H1 (cell line): ENCODE measurements at regions not wholly inside any gene's neighbourhood (a gene's known extent, or its start where the extent isn't known, plus 50 kb on each side); places are given as distances from the start of the nearest gene placed in this dataset.

Source experiments
- CTCF ChIA-PET: fragments of 300-600 bp; sonication (Branson Sonifier 250); formaldehyde crosslinking; loops from one replicate; lab custom pipeline; 2021; ENCODE audit not compliant: partially characterized antibody; lab: Charles Lee
- POLR2A ChIA-PET: fragments of 300-600 bp; sonication (Branson Sonifier 250); formaldehyde crosslinking; loops from one replicate; lab custom pipeline; 2021; ENCODE audit warnings: inconsistent platforms; ENCODE audit not compliant: partially characterized antibody; lab: Charles Lee
- DNase-seq, 2 experiments: peaks; one replicate each; pipeline versions ENCODE4 v3.0.0 to v3.0.0-alpha.2; 2010 to 2022; ENCODE audit warnings: low spot score in 2 of 2, low read depth in 1 of 2, mixed read lengths in 1 of 2
- FAIRE-seq: peaks from 2 replicates; lab custom pipeline; 2011; peaks lifted over from hg19 to GRCh38; lab: Jason Lieb, UNC
- H2AFZ ChIP-seq: 2 replicates; pipeline ENCODE4 v1.8.1; 2012; ENCODE audit warnings: low read length, inconsistent platforms
- H2AK5ac ChIP-seq: 2 replicates; pipeline ENCODE4 v1.6.1; 2013; ENCODE audit warnings: low read depth, low read length
- H2BK120ac ChIP-seq: replicated peaks from 2 replicates; pipeline ENCODE3; 2013; ENCODE audit warnings: low read depth, low read length, inconsistent platforms
- H2BK12ac ChIP-seq: 2 replicates; pipeline ENCODE4 v1.6.1; 2013; ENCODE audit warnings: low read depth, low read length
- H2BK15ac ChIP-seq: 2 replicates; pipeline ENCODE4 v1.6.1; 2013; ENCODE audit warnings: low read length
- H2BK20ac ChIP-seq: 2 replicates; pipeline ENCODE4 v1.6.1; 2013; ENCODE audit warnings: low read length
- H2BK5ac ChIP-seq: 2 replicates; pipeline ENCODE4 v1.6.1; 2013; ENCODE audit warnings: low read depth, low read length
- H3K14ac ChIP-seq: 2 replicates; pipeline ENCODE4 v1.6.1; 2013; ENCODE audit warnings: inconsistent platforms; ENCODE audit not compliant: insufficient read length
- H3K18ac ChIP-seq: 2 replicates; pipeline ENCODE4 v1.6.1; 2013; ENCODE audit warnings: low read length; ENCODE audit errors: extremely low read depth
- H3K23ac ChIP-seq: 2 replicates; pipeline ENCODE4 v1.6.1; 2013; ENCODE audit warnings: inconsistent platforms; ENCODE audit not compliant: insufficient read length
- H3K23me2 ChIP-seq: 2 replicates; pipeline ENCODE4 v1.6.1; 2013; ENCODE audit warnings: low read depth, low read length
- H3K27ac ChIP-seq: 2 replicates; pipeline ENCODE4 v1.6.1; 2011; ENCODE audit warnings: low read depth, low read length, inconsistent platforms
- H3K27me3 ChIP-seq, 4 experiments: replicated peaks in 1 of 4; 1 replicate in 1 of 4; 2 replicates in 3 of 4; pipeline versions ENCODE4 v1.6.1 to v1.8.1; 2011 to 2013; ENCODE audit warnings: low read length in 3 of 4, mild to moderate bottlenecking in 3 of 4, inconsistent platforms in 2 of 4, mixed read lengths in 2 of 4, moderate library complexity in 1 of 4; ENCODE audit not compliant: control insufficient read depth in 3 of 4, insufficient read depth in 3 of 4; ENCODE audit errors: extremely low read depth in 1 of 4
- H3K36me3 ChIP-seq, 4 experiments: 2 replicates each; pipeline versions ENCODE4 v1.6.1 to v1.8.1; 2011 to 2013; ENCODE audit warnings: mild to moderate bottlenecking in 4 of 4, low read length in 3 of 4, moderate library complexity in 2 of 4, control low read depth in 1 of 4, inconsistent platforms in 1 of 4; ENCODE audit not compliant: insufficient read depth in 4 of 4, control insufficient read depth in 2 of 4
- H3K4ac ChIP-seq: replicated peaks from 2 replicates; pipeline ENCODE3; 2013; ENCODE audit warnings: low read length, low read depth, mixed read lengths, inconsistent platforms; ENCODE audit not compliant: insufficient read length
- H3K4me1 ChIP-seq, 4 experiments: replicated peaks in 1 of 4; 1 replicate in 1 of 4; 2 replicates in 3 of 4; pipeline versions ENCODE4 v1.6.1 to v1.8.1; 2011 to 2013; ENCODE audit warnings: low read length in 3 of 4, inconsistent platforms in 2 of 4, mixed read lengths in 1 of 4; ENCODE audit not compliant: insufficient read depth in 4 of 4, control insufficient read depth in 3 of 4
- H3K4me2 ChIP-seq, 2 experiments: 2 replicates each; pipeline versions ENCODE4 v1.6.1 to v1.8.1; 2011 to 2013; ENCODE audit warnings: low read depth in 2 of 2, low read length in 2 of 2, control low read depth in 1 of 2, inconsistent platforms in 1 of 2, mild to moderate bottlenecking in 1 of 2; ENCODE audit not compliant: insufficient read depth in 1 of 2
- H3K4me3 ChIP-seq, 4 experiments: fragments of 200-600, 300-600 bp in 1 of 4; sonication (generic), shearing (Covaris generic), sonication (Bioruptor Twin) in 1 of 4; 2 replicates each; pipeline versions ENCODE4 v1.5.1 to v1.8.1; 2011 to 2016; ENCODE audit warnings: low read length in 4 of 4, low read depth in 3 of 4, control low read depth in 2 of 4, inconsistent platforms in 2 of 4, mild to moderate bottlenecking in 2 of 4, mixed read lengths in 1 of 4, moderate library complexity in 1 of 4; ENCODE audit not compliant: insufficient read depth in 2 of 4; ENCODE audit errors: extremely low read depth in 1 of 4
- H3K56ac ChIP-seq: replicated peaks from 2 replicates; pipeline ENCODE3; 2013; ENCODE audit warnings: low read depth, mild to moderate bottlenecking, mixed read lengths, low read length, inconsistent platforms; ENCODE audit not compliant: insufficient read length
- H3K79me1 ChIP-seq: 2 replicates; pipeline ENCODE4 v1.6.1; 2013; ENCODE audit warnings: low read depth, low read length, control low read depth
- H3K79me2 ChIP-seq, 2 experiments: 2 replicates each; pipeline versions ENCODE4 v1.6.1 to v1.8.1; 2012 to 2013; ENCODE audit warnings: low read length in 2 of 2, mild to moderate bottlenecking in 2 of 2, inconsistent platforms in 1 of 2; ENCODE audit not compliant: insufficient read depth in 2 of 2, control insufficient read depth in 1 of 2
- H3K9ac ChIP-seq, 4 experiments: replicated peaks in 1 of 4; 1 replicate in 1 of 4; 2 replicates in 3 of 4; pipeline versions ENCODE4 v1.6.1 to v1.8.1; 2011 to 2013; ENCODE audit warnings: low read depth in 3 of 4, low read length in 3 of 4, control low read depth in 2 of 4, mild to moderate bottlenecking in 2 of 4, moderate library complexity in 2 of 4, inconsistent platforms in 1 of 4; ENCODE audit errors: extremely low read depth in 1 of 4
- H3K9me3 ChIP-seq, 2 experiments: 2 replicates each; pipeline versions ENCODE4 v1.6.1 to v1.8.1; 2012 to 2013; ENCODE audit warnings: mild to moderate bottlenecking in 2 of 2, moderate library complexity in 2 of 2, control low read depth in 1 of 2, inconsistent platforms in 1 of 2, low read depth in 1 of 2, low read length in 1 of 2, mixed read lengths in 1 of 2; ENCODE audit not compliant: insufficient read depth in 2 of 2
- H4K20me1 ChIP-seq, 2 experiments: replicated peaks in 1 of 2; 2 replicates each; pipeline versions ENCODE3 to v1.8.1; 2011 to 2013; ENCODE audit warnings: inconsistent platforms in 2 of 2, low read length in 2 of 2, mild to moderate bottlenecking in 1 of 2; ENCODE audit not compliant: insufficient read depth in 2 of 2, control insufficient read depth in 1 of 2
- H4K5ac ChIP-seq: 2 replicates; pipeline ENCODE4 v1.6.1; 2013; ENCODE audit warnings: low read length, low read depth, mixed read lengths, inconsistent platforms; ENCODE audit not compliant: insufficient read length
- H4K8ac ChIP-seq: 2 replicates; pipeline ENCODE4 v1.8.0; 2013; ENCODE audit warnings: mild to moderate bottlenecking, moderate library complexity, low read length, inconsistent platforms; ENCODE audit not compliant: insufficient read depth; ENCODE audit errors: extremely low read depth
- H4K91ac ChIP-seq: replicated peaks from 2 replicates; pipeline ENCODE3; 2013; ENCODE audit warnings: low read length, mixed read lengths, inconsistent platforms; ENCODE audit not compliant: insufficient read length
- JUN ChIP-seq: IDR thresholded peaks from 2 replicates; pipeline ENCODE4 v1.6.1; 2011; ENCODE audit warnings: low read depth, mild to moderate bottlenecking, improper control_type of control experiment, low read length
- MAFK ChIP-seq: IDR thresholded peaks from 2 replicates; pipeline ENCODE4 v1.6.1; 2012; ENCODE audit warnings: low read depth, mild to moderate bottlenecking, improper control_type of control experiment, low read length
- WGBS, 2 experiments: shearing (Covaris generic) in 1 of 2; methylation state at CpG; one replicate each; pipeline versions ENCODE4 v1.1.6 to v1.1.7; 2013 to 2015; ENCODE audit warnings: low lambda C conversion rate in 2 of 2, mixed read lengths in 2 of 2, inconsistent platforms in 1 of 2, low coverage in 1 of 2, missing lambda C conversion rate in 1 of 2; ENCODE audit not compliant: insufficient replicate concordance in 2 of 2, insufficient coverage in 1 of 2, insufficient read length in 1 of 2; ENCODE audit errors: extremely low coverage in 1 of 2, missing lambda C conversion rate in 1 of 2; 5-methylcytosine and 5-hydroxymethylcytosine counted together

DNA sequence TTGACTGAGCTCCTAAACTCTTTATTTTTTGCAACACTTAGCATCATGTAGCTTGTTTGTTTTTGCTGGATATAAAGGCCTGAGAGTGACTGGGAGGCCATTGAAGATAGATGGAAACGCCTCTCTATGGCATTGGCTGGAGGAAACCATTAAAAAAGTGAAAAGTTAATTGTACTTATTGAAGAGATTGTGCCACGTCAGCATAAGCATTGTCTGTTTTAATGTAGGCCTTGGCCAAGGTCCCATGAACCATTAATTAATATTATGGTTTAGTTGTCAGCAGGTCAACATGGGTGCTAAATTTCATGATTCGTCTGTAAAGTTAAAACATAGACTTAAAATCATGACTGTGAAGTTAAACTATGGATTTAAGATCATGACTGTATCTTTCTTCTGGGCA lies 178.6 kb downstream of the GATA3 start:
- CTCF ChIA-PET, result interaction anchor here (1.5 kb wide), 1 partner anchor 10 kb away, joined by 3 read pairs; no protein-coding TSS in a partner anchor
- H3K79me1 ChIP-seq, result no peaks in the 10 kb centered on the region
- TF ChIP-seq JUN (no peak), MAFK (0 out of 2 replicates have a peak, but pooled peaks have one; percentile 18)
- TF ChIP-seq, all 59 proteins: peak for 1
- no peak overlapping the region for H4K5ac ChIP-seq
- no peaks in the 10 kb centered on the region for H4K20me1 ChIP-seq
- H3K18ac ChIP-seq, result no peak overlapping the region
- H2AK5ac ChIP-seq, result no peak overlapping the region
- H2BK20ac ChIP-seq, result no peak overlapping the region
- no peaks in the 10 kb centered on the region for H3K79me2 ChIP-seq
- H3K4me3 ChIP-seq, result no peak overlapping the region
- no peak overlapping the region for H2BK12ac ChIP-seq
- POLR2A ChIA-PET, result no interaction called here
- no peak overlapping the region for H2BK15ac ChIP-seq
- H3K36me3 ChIP-seq, result no peaks in the 10 kb centered on the region
- no peak overlapping the region for H4K91ac ChIP-seq
- H3K27me3 ChIP-seq, result no peaks in the 10 kb centered on the region
- no peak overlapping the region for H3K4ac ChIP-seq
- FAIRE-seq (no peak), DNase-seq (no peak)
- H2AFZ ChIP-seq, result no peak overlapping the region
- H3K4me2 ChIP-seq, result no peak overlapping the region
- no peaks in the 10 kb centered on the region for H3K23me2 ChIP-seq
- no peak overlapping the region for H2BK5ac ChIP-seq
- no peak overlapping the region for H3K14ac ChIP-seq
- no peak overlapping the region for H2BK120ac ChIP-seq
- no peak overlapping the region for H3K56ac ChIP-seq
- H3K9ac ChIP-seq, result no peak overlapping the region
- no peak overlapping the region for H4K8ac ChIP-seq
- H3K23ac ChIP-seq, result no peak overlapping the region
- H3K27ac ChIP-seq, result no peak overlapping the region
- no peaks in the 10 kb centered on the region for H3K4me1 ChIP-seq
- 96% methylated on average over 3 of the region's 3 CpGs; no CpG with 5 or more reads in 1 of the 2 experiments for WGBS, 2 experiments
- no peaks in the 10 kb centered on the region for H3K9me3 ChIP-seq
